ENCODE measurements at regions not wholly inside any gene's neighbourhood (a gene's known extent, or its start where the extent isn't known, plus 50 kb on each side); places are given as distances from the start of the nearest gene placed in this dataset.

GRCh38 chr4:28117084-28117682 lies 1256.5 kb downstream of the STIM2 start:
- Histone ChIP-seq H3K36me3 (no peaks in the 10 kb centered on the region), H3K27me3 (ENCODE audit: low read depth) (no peaks in the 10 kb centered on the region), H3K27ac (replicated peaks) (no peak overlapping the region), H3K9me3 (replicated peaks) (peaks cover 7% of the 10 kb centered on the region), H3K4me1 (no peaks in the 10 kb centered on the region), H3K4me3 (no peak overlapping the region)
- intact Hi-C loops (cut with micrococcal nuclease), result no loop called here
- no peak for DNase-seq
- TF ChIP-seq CTCF (IDR thresholded peaks at IDR 0.05; ENCODE audit: borderline replicate concordance), result no peak

- H3K9me3 ChIP-seq (replicated peaks), result no peaks in the 10 kb centered on the region
- no peaks in the 10 kb centered on the region for H3K36me3 ChIP-seq
- TF ChIP-seq CTCF (IDR thresholded peaks at IDR 0.05; ENCODE audit: borderline replicate concordance), result no peak
- no peaks in the 10 kb centered on the region for H3K4me1 ChIP-seq
- intact Hi-C loops (cut with micrococcal nuclease), result no loop called here
- DNase-seq, result no peak
- no peak overlapping the region for H3K4me3 ChIP-seq
- no peak overlapping the region for H3K27ac ChIP-seq (replicated peaks)
- no peaks in the 10 kb centered on the region for H3K27me3 ChIP-seq (ENCODE audit: low read depth)
Observed at GRCh38 chr4:28146191-28146590, 1285.5 kb downstream of the STIM2 start.

GRCh38 chr4:28148221-28148620 lies 1287.6 kb downstream of the STIM2 start:
- TF ChIP-seq CTCF (IDR thresholded peaks at IDR 0.05; ENCODE audit: borderline replicate concordance), result no peak
- Histone ChIP-seq H3K4me1 (no peaks in the 10 kb centered on the region), H3K9me3 (replicated peaks) (no peaks in the 10 kb centered on the region), H3K27ac (replicated peaks) (no peak overlapping the region), H3K4me3 (no peak overlapping the region), H3K36me3 (no peaks in the 10 kb centered on the region), H3K27me3 (ENCODE audit: low read depth) (no peaks in the 10 kb centered on the region)
- intact Hi-C loops (cut with micrococcal nuclease), result no loop called here
- DNase-seq, result no peak

- DNase-seq, result no peak
- intact Hi-C loops (cut with micrococcal nuclease), result no loop called here
- no peaks in the 10 kb centered on the region for H3K36me3 ChIP-seq
Observed at GRCh38 chr4:28149762-28150161, 1289.1 kb downstream of the STIM2 start.

GRCh38 chr4:28151314-28151713 lies 1290.7 kb downstream of the STIM2 start:
- intact Hi-C loops (cut with micrococcal nuclease), result no loop called here
- no peak overlapping the region for H3K27ac ChIP-seq (replicated peaks)
- H3K4me3 ChIP-seq, result no peak overlapping the region
- DNase-seq, result no peak
- H3K27me3 ChIP-seq (ENCODE audit: low read depth), result no peaks in the 10 kb centered on the region
- no peak for TF ChIP-seq CTCF (IDR thresholded peaks at IDR 0.05; ENCODE audit: borderline replicate concordance)
- no peaks in the 10 kb centered on the region for H3K9me3 ChIP-seq (replicated peaks)
- H3K36me3 ChIP-seq, result no peaks in the 10 kb centered on the region
- no peaks in the 10 kb centered on the region for H3K4me1 ChIP-seq

More at GRCh38 chr4:28149762-28150161, 1289.1 kb downstream of the STIM2 start:
- Histone ChIP-seq H3K27ac (replicated peaks) (no peak overlapping the region), H3K4me1 (no peaks in the 10 kb centered on the region), H3K9me3 (replicated peaks) (no peaks in the 10 kb centered on the region), H3K4me3 (no peak overlapping the region), H3K27me3 (ENCODE audit: low read depth) (no peaks in the 10 kb centered on the region)
- no peak for TF ChIP-seq CTCF (IDR thresholded peaks at IDR 0.05; ENCODE audit: borderline replicate concordance)
